ENCODE measurements at regions not wholly inside any gene's neighbourhood (a gene's known extent, or its start where the extent isn't known, plus 50 kb on each side); places are given as distances from the start of the nearest gene placed in this dataset.

DNA sequence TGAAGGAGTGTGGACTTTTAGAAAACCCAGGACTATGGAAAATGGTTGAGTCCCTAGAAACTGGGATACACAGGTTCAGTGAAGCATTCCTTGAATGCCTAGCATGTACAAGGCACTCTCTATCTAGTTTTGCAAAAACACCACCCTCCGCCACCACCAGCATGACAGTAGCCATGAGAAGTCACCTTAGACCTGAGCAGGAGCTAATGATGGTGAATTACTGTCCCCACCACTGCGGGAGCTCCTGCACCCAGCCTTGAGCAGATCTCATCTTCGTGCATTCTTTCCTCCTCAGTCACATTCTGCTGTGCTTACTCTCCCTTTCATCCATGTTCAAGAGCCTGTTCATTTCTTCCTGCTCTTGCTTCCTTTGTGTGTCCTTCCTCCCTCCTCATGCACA is 86.2 kb upstream of the ZNF516 start:
- TF ChIP-seq POLR2A (IDR thresholded peaks at IDR 0.05), result no peak
- TF ChIP-seq, protein P1, sequence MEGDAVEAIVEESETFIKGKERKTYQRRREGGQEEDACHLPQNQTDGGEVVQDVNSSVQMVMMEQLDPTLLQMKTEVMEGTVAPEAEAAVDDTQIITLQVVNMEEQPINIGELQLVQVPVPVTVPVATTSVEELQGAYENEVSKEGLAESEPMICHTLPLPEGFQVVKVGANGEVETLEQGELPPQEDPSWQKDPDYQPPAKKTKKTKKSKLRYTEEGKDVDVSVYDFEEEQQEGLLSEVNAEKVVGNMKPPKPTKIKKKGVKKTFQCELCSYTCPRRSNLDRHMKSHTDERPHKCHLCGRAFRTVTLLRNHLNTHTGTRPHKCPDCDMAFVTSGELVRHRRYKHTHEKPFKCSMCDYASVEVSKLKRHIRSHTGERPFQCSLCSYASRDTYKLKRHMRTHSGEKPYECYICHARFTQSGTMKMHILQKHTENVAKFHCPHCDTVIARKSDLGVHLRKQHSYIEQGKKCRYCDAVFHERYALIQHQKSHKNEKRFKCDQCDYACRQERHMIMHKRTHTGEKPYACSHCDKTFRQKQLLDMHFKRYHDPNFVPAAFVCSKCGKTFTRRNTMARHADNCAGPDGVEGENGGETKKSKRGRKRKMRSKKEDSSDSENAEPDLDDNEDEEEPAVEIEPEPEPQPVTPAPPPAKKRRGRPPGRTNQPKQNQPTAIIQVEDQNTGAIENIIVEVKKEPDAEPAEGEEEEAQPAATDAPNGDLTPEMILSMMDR (IDR thresholded peaks at IDR 0.05), result no peak

Data from transverse colon (tissue), 3 donors.